Endothelial cell of umbilical vein (primary cell): ENCODE measurements at regions not wholly inside any gene's neighbourhood (a gene's known extent, or its start where the extent isn't known, plus 50 kb on each side); places are given as distances from the start of the nearest gene placed in this dataset.

ENCODE experiments used
- BruUV-seq: library from RNA; stranded (reverse); fragments of 400-500 nt; replicated peaks from 2 replicates; lab custom pipeline; 2021; lab: Mats Ljungman, UMichigan
- CTCF ChIA-PET: fragments of 300-600, 350-600 bp; sonication (Branson Sonifier 250); formaldehyde crosslinking; loops from one replicate; lab custom pipeline; 2021; ENCODE audit warnings: antibody characterized with exemption, inconsistent platforms; lab: Charles Lee
- POLR2A ChIA-PET: fragments of 300-600, 350-600 bp; sonication (Branson Sonifier 250); formaldehyde crosslinking; loops from one replicate; lab custom pipeline; 2021; ENCODE audit warnings: antibody characterized with exemption, inconsistent platforms; lab: Charles Lee
- DNase-seq: peaks from one replicate; pipeline ENCODE4 v3.0.0-alpha.2; 2011; ENCODE audit warnings: low read depth, low spot score
- FAIRE-seq: peaks from 2 replicates; lab custom pipeline; 2011; peaks lifted over from hg19 to GRCh38; lab: Jason Lieb, UNC
- H2AFZ ChIP-seq: 2 replicates; pipeline ENCODE4 v1.6.0; 2012; ENCODE audit warnings: low read depth, low read length, control low read depth, inconsistent platforms
- H3K27ac ChIP-seq: 2 replicates; pipeline ENCODE4 v1.5.1; 2011; ENCODE audit warnings: low read depth, mild to moderate bottlenecking, control low read depth, low read length, moderate library complexity; ENCODE audit not compliant: insufficient read depth
- H3K27me3 ChIP-seq, 2 experiments: 2 replicates each; pipeline versions ENCODE4 v1.6.0 to v1.6.1; 2011; ENCODE audit warnings: low read length in 2 of 2, mixed read lengths in 1 of 2; ENCODE audit not compliant: control insufficient read depth in 2 of 2, insufficient read depth in 2 of 2
- H3K36me3 ChIP-seq, 2 experiments: 2 replicates in 1 of 2; 3 replicates in 1 of 2; pipeline ENCODE4 v1.5.1; 2011; ENCODE audit warnings: low read length in 2 of 2, mild to moderate bottlenecking in 1 of 2, moderate library complexity in 1 of 2; ENCODE audit not compliant: control insufficient read depth in 2 of 2, insufficient read depth in 2 of 2; ENCODE audit errors: extremely low read depth in 1 of 2
- H3K4me1 ChIP-seq: 3 replicates; pipeline ENCODE4 v1.5.1; 2011; ENCODE audit warnings: mild to moderate bottlenecking, low read length; ENCODE audit not compliant: control insufficient read depth, insufficient read depth; ENCODE audit errors: extremely low read depth
- H3K4me2 ChIP-seq: 2 replicates; pipeline ENCODE4 v1.6.1; 2011; ENCODE audit warnings: low read length, control low read depth, mixed read lengths; ENCODE audit not compliant: insufficient read depth
- H3K4me3 ChIP-seq, 3 experiments: fragments of 200-600 bp in 1 of 3; sonication (generic), shearing (Covaris generic) in 1 of 3; replicated peaks in 1 of 3; 2 replicates each; pipeline ENCODE4 v1.5.1; 2011 to 2016; ENCODE audit warnings: control low read depth in 3 of 3, low read length in 3 of 3, mild to moderate bottlenecking in 2 of 3, inconsistent platforms in 1 of 3, low read depth in 1 of 3, moderate library complexity in 1 of 3; ENCODE audit not compliant: insufficient read depth in 1 of 3
- H3K79me2 ChIP-seq: 2 replicates; pipeline ENCODE4 v1.6.0; 2012; ENCODE audit warnings: low read length, inconsistent platforms; ENCODE audit not compliant: control insufficient read depth, insufficient read depth
- H3K9ac ChIP-seq: replicated peaks from 2 replicates; pipeline ENCODE3; 2011; ENCODE audit warnings: low read length, control low read depth; ENCODE audit not compliant: insufficient read depth; ENCODE audit errors: extremely low read depth
- H3K9me1 ChIP-seq: replicated peaks from 3 replicates; pipeline ENCODE4 v1.6.0; 2011; ENCODE audit warnings: mild to moderate bottlenecking, low read length; ENCODE audit not compliant: control insufficient read depth, insufficient read depth; ENCODE audit errors: extremely low read depth
- H3K9me3 ChIP-seq: replicated peaks from 2 replicates; pipeline ENCODE4 v1.5.1; 2012; ENCODE audit warnings: low read length, inconsistent platforms; ENCODE audit not compliant: control insufficient read depth, insufficient read depth
- H4K20me1 ChIP-seq: replicated peaks from 2 replicates; pipeline ENCODE3; 2011; ENCODE audit warnings: mild to moderate bottlenecking, low read length; ENCODE audit not compliant: control insufficient read depth, insufficient read depth; ENCODE audit errors: extremely low read depth
- CTCF ChIP-seq, 2 donors: IDR thresholded peaks; 1 replicate in 1 of 2; 2 replicates in 1 of 2; pipeline ENCODE4 v1.5.1; 2011; ENCODE audit warnings: low read length in 2 of 2, mild to moderate bottlenecking in 2 of 2, moderate library complexity in 2 of 2, control low read depth in 1 of 2, inconsistent platforms in 1 of 2, low read depth in 1 of 2; ENCODE audit not compliant: insufficient read depth in 1 of 2; ENCODE audit errors: extremely low read depth in 1 of 2
- EZH2 ChIP-seq: IDR thresholded peaks from 2 replicates; pipeline ENCODE4 v1.6.1; 2012; ENCODE audit warnings: borderline replicate concordance, low read depth, mild to moderate bottlenecking, moderate library complexity, low read length, inconsistent platforms; ENCODE audit not compliant: severe bottlenecking
- FOS ChIP-seq: IDR thresholded peaks from 2 replicates; pipeline ENCODE4 v1.6.1; 2011; ENCODE audit warnings: mild to moderate bottlenecking, low read length, moderate library complexity, borderline replicate concordance; ENCODE audit not compliant: insufficient read depth
- GATA2 ChIP-seq: IDR thresholded peaks from 2 replicates; pipeline ENCODE4 v1.7.0; 2011; ENCODE audit warnings: low read depth, mild to moderate bottlenecking, moderate library complexity, mixed read lengths, low read length; ENCODE audit not compliant: insufficient read length, insufficient read depth
- JUN ChIP-seq: IDR thresholded peaks from 2 replicates; pipeline ENCODE4 v1.6.1; 2011; ENCODE audit warnings: borderline replicate concordance, low read depth; ENCODE audit not compliant: insufficient read length, insufficient read depth
- MAX ChIP-seq: IDR thresholded peaks from 2 replicates; pipeline ENCODE4 v1.6.1; 2011; ENCODE audit not compliant: insufficient read depth, insufficient read length
- MYC ChIP-seq: IDR thresholded peaks from one replicate; pipeline ENCODE4 v1.6.1; 2011; ENCODE audit warnings: mild to moderate bottlenecking, low read depth, low read length
- POLR2A ChIP-seq: IDR thresholded peaks from 2 replicates; pipeline ENCODE4 v1.6.1; 2012; ENCODE audit warnings: low read depth, mild to moderate bottlenecking, control low read depth, low read length
- POLR2AphosphoS5 ChIP-seq: IDR thresholded peaks from 2 replicates; pipeline ENCODE4 v1.6.1; 2012; ENCODE audit warnings: low read depth, mild to moderate bottlenecking, control low read depth, low read length, moderate library complexity; ENCODE audit not compliant: insufficient read depth
- dilution Hi-C: fragments of 300-500 bp; cut with MboI; formaldehyde crosslinking; loops from one replicate; pipeline ENCODE4 v1.15.0; 2019; ENCODE audit warnings: low sequenced_read_pairs; ENCODE audit not compliant: extremely low pct_ligation_motif_present
- intact Hi-C: fragments of 100-400 bp; cut with micrococcal nuclease; formaldehyde crosslinking; loops from one replicate; pipeline ENCODE4 v1.10.0; 2022

DNA sequence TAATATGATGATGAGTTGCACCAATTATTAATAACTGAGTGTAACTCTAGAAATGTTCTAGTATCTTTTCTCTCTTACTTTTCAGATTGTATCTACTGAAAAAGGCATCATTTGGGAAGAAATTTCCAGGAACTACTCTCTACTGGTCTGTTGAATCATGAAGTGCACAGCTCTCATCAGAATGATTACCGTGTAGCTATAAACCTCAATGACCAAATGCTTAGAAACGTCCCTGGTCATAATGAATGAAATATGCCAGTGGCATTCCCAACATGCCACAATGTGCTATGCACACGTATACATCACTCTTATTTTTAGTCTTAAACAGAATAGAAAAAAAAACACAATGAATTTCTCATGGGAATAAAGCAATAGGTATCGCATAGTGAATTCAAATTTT is 534.3 kb upstream of the OLFM3 start:
- no peaks in the 10 kb centered on the region for H3K79me2 ChIP-seq
- FAIRE-seq (no peak), DNase-seq (no peak)
- dilution Hi-C loops (no loop called here), intact Hi-C loops (no loop called here)
- H3K4me1 ChIP-seq, result no peaks in the 10 kb centered on the region
- POLR2A ChIA-PET, result no interaction called here
- CTCF ChIA-PET, result no interaction called here
- H3K4me2 ChIP-seq, result no peak overlapping the region
- BruUV-seq, result no TSS peak
- no peak overlapping the region for H3K4me3 ChIP-seq
- no peaks in the 10 kb centered on the region for H3K36me3 ChIP-seq
- no peaks in the 10 kb centered on the region for H3K9me3 ChIP-seq
- no peak for TF ChIP-seq MAX
- no peak for TF ChIP-seq MYC
- TF ChIP-seq CTCF (IDR thresholded peaks at IDR 0.05; ENCODE audit: extremely low read depth in 1 of 2, insufficient read depth in 1 of 2, low read depth in 1 of 2, low read length in 2 of 2), result no peak
- TF ChIP-seq POLR2AphosphoS5, result no peak
- no peak for TF ChIP-seq JUN
- no peak for TF ChIP-seq POLR2A
- no peak for TF ChIP-seq GATA2
- TF ChIP-seq EZH2, result no peak
- TF ChIP-seq FOS, result no peak
- H3K9me1 ChIP-seq, result no peaks in the 10 kb centered on the region
- H2AFZ ChIP-seq, result no peak overlapping the region
- no peaks in the 10 kb centered on the region for H4K20me1 ChIP-seq
- H3K27me3 ChIP-seq, result no peaks in the 10 kb centered on the region
- no peak overlapping the region for H3K27ac ChIP-seq
- H3K9ac ChIP-seq, result no peak overlapping the region
